NCI-H510A (cell line): ENCODE measurements at regions not wholly inside any gene's neighbourhood (a gene's known extent, or its start where the extent isn't known, plus 50 kb on each side); places are given as distances from the start of the nearest gene placed in this dataset.
"Not testable (repeated sequence)": the region's sequence is repeated elsewhere in the genome, so short reads cannot be mapped to it uniquely, and the experiment has no call there.

Experiments
- DNase-seq: peaks from one replicate; lab custom pipeline; 2025; lab: John Stamatoyannopoulos, UW

GRCh38 chr1:234776876-234777855 is 167.2 kb upstream of the IRF2BP2 start:
- DNase-seq, result no peak

- no peak for DNase-seq
These were observed 166.4 kb upstream of the IRF2BP2 start for GRCh38 chr1:234776256-234776875.

GRCh38 chr1:234775477-234776246 is 165.7 kb upstream of the IRF2BP2 start:
- DNase-seq, result no peak

GRCh38 chr1:234774971-234775370 is 165.0 kb upstream of the IRF2BP2 start:
- DNase-seq, result no peak

- DNase-seq, result no peak
These were observed 164.1 kb upstream of the IRF2BP2 start for GRCh38 chr1:234773936-234774677.

GRCh38 chr1:234772345-234773147 is 162.6 kb upstream of the IRF2BP2 start:
- DNase-seq, result no peak

- peak; percentile 27 for DNase-seq
These were observed 161.8 kb upstream of the IRF2BP2 start for GRCh38 chr1:234771642-234772344.

- DNase-seq, result no peak
These were observed 161.1 kb upstream of the IRF2BP2 start for GRCh38 chr1:234770924-234771540.

GRCh38 chr1:234769986-234770795 is 160.2 kb upstream of the IRF2BP2 start:
- DNase-seq, result no peak

GRCh38 chr1:234769284-234769985 is 159.5 kb upstream of the IRF2BP2 start:
- DNase-seq, result no peak

GRCh38 chr1:234768569-234769283 is 158.7 kb upstream of the IRF2BP2 start:
- no peak for DNase-seq

- DNase-seq, result no peak
These were observed 158.2 kb upstream of the IRF2BP2 start for GRCh38 chr1:234768171-234768568.

GRCh38 chr1:234765672-234766071 is 155.7 kb upstream of the IRF2BP2 start:
- DNase-seq, result no peak

- no peak for DNase-seq
These were observed 155.2 kb upstream of the IRF2BP2 start for GRCh38 chr1:234765181-234765580.

GRCh38 chr1:234763910-234764309 is 153.9 kb upstream of the IRF2BP2 start:
- no peak for DNase-seq

- no peak for DNase-seq
These were observed 153.4 kb upstream of the IRF2BP2 start for GRCh38 chr1:234763367-234763766.

GRCh38 chr1:234762127-234762526 is 152.1 kb upstream of the IRF2BP2 start:
- DNase-seq, result not testable (repeated sequence)

- DNase-seq, result peak; percentile 72
These were observed 150.3 kb upstream of the IRF2BP2 start for GRCh38 chr1:234760303-234760723.
